ENCODE measurements at regions not wholly inside any gene's neighbourhood (a gene's known extent, or its start where the extent isn't known, plus 50 kb on each side); places are given as distances from the start of the nearest gene placed in this dataset.

- H3K36me3 ChIP-seq (ENCODE audit: control insufficient read depth, insufficient read depth, low read length): no peaks in the 10 kb centered on the region
- no peaks in the 10 kb centered on the region for H3K27me3 ChIP-seq (ENCODE audit: control insufficient read depth, insufficient read depth, low read length)
- no peak overlapping the region for H3K4me3 ChIP-seq (ENCODE audit: low read depth, low read length)
- H3K27ac ChIP-seq (ENCODE audit: low read depth, low read length): no peak overlapping the region
- no peaks in the 10 kb centered on the region for H3K9me3 ChIP-seq (ENCODE audit: control insufficient read depth, insufficient read depth, low read length)
- peaks cover 24% of the 10 kb centered on the region; the same call in 1 of the 2 replicates for H3K4me1 ChIP-seq (ENCODE audit: control insufficient read depth, insufficient read depth, low read length)
- no peak overlapping the region for H3K9ac ChIP-seq (ENCODE audit: low read depth, low read length)
Observed at GRCh38 chr9:13717322-13718054, 438.0 kb upstream of the MPDZ start.

DNA sequence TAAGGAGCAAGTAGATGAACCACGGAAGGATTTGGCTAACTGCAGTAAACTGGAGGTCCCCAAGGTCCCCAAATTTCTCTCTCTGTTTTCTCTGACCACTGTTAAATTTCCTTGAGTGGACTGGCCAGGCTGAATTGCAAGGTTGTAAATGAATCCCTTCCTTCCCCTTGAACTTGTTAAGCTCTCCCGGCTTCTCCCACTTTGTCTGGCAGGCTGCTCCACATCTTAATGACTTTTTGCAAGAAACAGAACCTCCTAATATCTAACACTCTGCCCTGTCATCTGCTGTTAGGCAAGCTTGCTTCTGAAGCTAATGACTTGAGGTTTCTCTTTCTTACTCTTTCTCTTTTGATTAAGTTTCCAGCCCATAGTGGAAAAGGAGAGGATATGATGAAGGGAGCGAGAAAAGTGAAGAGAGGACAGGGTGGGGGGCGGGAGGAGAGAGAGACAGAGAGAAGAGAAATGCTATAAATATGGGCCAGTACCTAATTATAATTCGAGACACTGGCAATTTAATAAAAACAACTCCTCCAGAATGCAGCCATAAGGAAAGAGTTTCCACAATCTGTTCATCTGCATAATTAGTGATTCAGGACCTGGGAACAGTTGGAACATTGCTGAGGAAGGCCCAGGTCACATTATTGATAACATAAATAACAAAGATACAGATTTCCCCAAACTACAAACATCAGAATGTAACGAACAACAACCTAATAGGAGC lies 437.3 kb upstream of the MPDZ start:
- no peak overlapping the region for H3K27ac ChIP-seq (ENCODE audit: low read depth, low read length)
- no peak overlapping the region for H3K4me3 ChIP-seq (ENCODE audit: low read depth, low read length)
- H3K27me3 ChIP-seq (ENCODE audit: control insufficient read depth, insufficient read depth, low read length): no peaks in the 10 kb centered on the region
- no peaks in the 10 kb centered on the region for H3K9me3 ChIP-seq (ENCODE audit: control insufficient read depth, insufficient read depth, low read length)
- no peak overlapping the region for H3K9ac ChIP-seq (ENCODE audit: low read depth, low read length)
- peaks cover 24% of the 10 kb centered on the region; the same call in 1 of the 2 replicates for H3K4me1 ChIP-seq (ENCODE audit: control insufficient read depth, insufficient read depth, low read length)
- H3K36me3 ChIP-seq (ENCODE audit: control insufficient read depth, insufficient read depth, low read length): no peaks in the 10 kb centered on the region

GRCh38 chr9:13716090-13716489 lies 436.6 kb upstream of the MPDZ start:
- H3K27me3 ChIP-seq (ENCODE audit: control insufficient read depth, insufficient read depth, low read length): no peaks in the 10 kb centered on the region
- H3K4me1 ChIP-seq (ENCODE audit: control insufficient read depth, insufficient read depth, low read length): peaks cover 24% of the 10 kb centered on the region; the same call in 1 of the 2 replicates
- no peaks in the 10 kb centered on the region for H3K36me3 ChIP-seq (ENCODE audit: control insufficient read depth, insufficient read depth, low read length)
- H3K9ac ChIP-seq (ENCODE audit: low read depth, low read length): no peak overlapping the region
- no peak overlapping the region for H3K27ac ChIP-seq (ENCODE audit: low read depth, low read length)
- no peaks in the 10 kb centered on the region for H3K9me3 ChIP-seq (ENCODE audit: control insufficient read depth, insufficient read depth, low read length)
- no peak overlapping the region for H3K4me3 ChIP-seq (ENCODE audit: low read depth, low read length)

DNA sequence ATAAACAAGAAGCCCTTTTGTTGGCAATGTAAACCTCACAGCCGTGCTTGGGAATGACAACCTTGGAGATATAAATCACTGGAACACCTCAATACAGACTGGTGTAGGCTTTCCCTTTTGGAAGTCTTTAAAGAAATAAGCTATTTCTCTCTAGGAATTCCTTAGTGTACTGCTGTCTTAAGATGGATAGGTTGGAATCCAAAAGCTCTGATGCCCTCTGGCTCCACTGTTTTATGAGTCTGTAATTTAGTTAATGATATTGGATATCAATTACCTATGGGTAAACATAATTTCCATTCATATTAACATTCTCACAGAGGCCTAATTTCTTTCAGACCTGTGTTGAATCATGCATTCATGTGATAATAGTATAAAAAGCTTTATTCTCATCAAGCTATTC lies 435.9 kb upstream of the MPDZ start:
- Histone ChIP-seq H3K27me3 (ENCODE audit: control insufficient read depth, insufficient read depth, low read length) (no peaks in the 10 kb centered on the region), H3K4me3 (ENCODE audit: low read depth, low read length) (no peak overlapping the region), H3K9me3 (ENCODE audit: control insufficient read depth, insufficient read depth, low read length) (no peaks in the 10 kb centered on the region), H3K27ac (ENCODE audit: low read depth, low read length) (no peak overlapping the region), H3K9ac (ENCODE audit: low read depth, low read length) (no peak overlapping the region), H3K4me1 (ENCODE audit: control insufficient read depth, insufficient read depth, low read length) (peaks cover 24% of the 10 kb centered on the region; the same call in 1 of the 2 replicates), H3K36me3 (ENCODE audit: control insufficient read depth, insufficient read depth, low read length) (no peaks in the 10 kb centered on the region)

DNA sequence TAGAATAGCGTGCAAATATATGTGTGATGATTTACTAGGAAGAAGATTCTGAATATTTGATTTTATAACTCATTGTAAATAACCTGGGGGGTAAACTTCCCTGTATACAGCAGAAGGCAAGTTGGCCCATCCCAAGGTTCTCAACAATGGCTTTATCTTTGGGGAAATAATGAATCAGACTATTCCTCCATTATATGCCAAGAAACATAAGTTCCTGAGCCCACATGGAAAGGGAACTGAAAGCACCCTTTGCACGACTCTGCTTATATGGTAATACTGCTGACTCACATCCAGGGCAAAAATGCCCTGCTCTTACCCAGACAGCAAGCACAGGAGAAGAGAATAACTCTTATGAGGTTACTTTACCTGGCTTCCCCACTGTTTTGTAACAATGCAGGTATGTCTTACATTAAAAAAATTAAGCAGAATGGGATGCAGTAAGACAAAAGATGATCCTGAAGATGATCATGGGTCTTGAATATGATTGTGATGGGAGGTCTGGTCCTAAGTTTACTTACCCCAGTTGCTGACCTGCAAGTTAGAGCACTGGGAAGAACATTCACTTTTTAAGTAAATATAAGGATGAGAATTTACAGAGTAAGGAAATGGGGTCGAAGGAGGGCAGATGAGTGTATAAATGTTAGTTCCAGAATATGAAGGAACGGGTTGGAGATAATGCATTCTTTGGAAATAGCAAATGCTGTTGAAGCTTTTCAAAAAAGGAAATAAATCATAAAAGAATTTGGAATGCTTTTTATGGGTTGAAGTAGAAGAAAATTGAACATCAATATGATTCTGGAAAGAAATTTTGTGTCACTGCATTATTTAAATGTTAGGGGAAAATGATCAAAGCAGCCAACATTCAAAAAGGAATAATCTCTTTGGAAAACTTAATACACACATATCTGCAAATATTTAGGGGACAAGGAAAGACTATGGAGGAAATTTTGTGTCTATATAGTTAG lies 428.4 kb upstream of the MPDZ start:
- Histone ChIP-seq H3K9ac (ENCODE audit: low read depth, low read length) (no peak overlapping the region), H3K36me3 (ENCODE audit: control insufficient read depth, insufficient read depth, low read length) (no peaks in the 10 kb centered on the region), H3K27me3 (ENCODE audit: control insufficient read depth, insufficient read depth, low read length) (no peaks in the 10 kb centered on the region), H3K27ac (ENCODE audit: low read depth, low read length) (no peak overlapping the region), H3K4me3 (ENCODE audit: low read depth, low read length) (no peak overlapping the region), H3K9me3 (ENCODE audit: control insufficient read depth, insufficient read depth, low read length) (no peaks in the 10 kb centered on the region), H3K4me1 (ENCODE audit: control insufficient read depth, insufficient read depth, low read length) (no peaks in the 10 kb centered on the region)

DNA sequence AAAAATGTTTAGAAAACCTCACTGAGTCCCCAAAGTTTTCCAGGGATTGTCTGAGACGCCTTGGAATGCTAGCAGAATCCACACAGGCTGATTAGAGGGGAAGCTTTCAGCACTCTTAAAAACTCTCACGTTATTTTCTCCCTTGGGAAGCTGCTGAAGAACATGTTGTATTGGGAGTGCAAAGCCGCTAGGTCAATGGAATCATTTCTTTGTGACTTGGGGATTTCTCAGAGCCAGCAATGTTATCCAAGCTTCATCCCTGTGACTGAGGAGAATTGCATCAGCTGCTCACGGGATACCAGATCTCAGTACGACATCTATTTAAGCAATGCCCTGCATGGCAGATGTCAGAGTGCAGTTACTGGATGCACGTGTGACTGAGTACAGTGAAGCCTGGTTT lies 426.4 kb upstream of the MPDZ start:
- H3K9ac ChIP-seq (ENCODE audit: low read depth, low read length): no peak overlapping the region
- no peaks in the 10 kb centered on the region for H3K36me3 ChIP-seq (ENCODE audit: control insufficient read depth, insufficient read depth, low read length)
- no peaks in the 10 kb centered on the region for H3K27me3 ChIP-seq (ENCODE audit: control insufficient read depth, insufficient read depth, low read length)
- no peaks in the 10 kb centered on the region for H3K4me1 ChIP-seq (ENCODE audit: control insufficient read depth, insufficient read depth, low read length)
- H3K27ac ChIP-seq (ENCODE audit: low read depth, low read length): no peak overlapping the region
- no peaks in the 10 kb centered on the region for H3K9me3 ChIP-seq (ENCODE audit: control insufficient read depth, insufficient read depth, low read length)
- H3K4me3 ChIP-seq (ENCODE audit: low read depth, low read length): no peak overlapping the region

GRCh38 chr9:13705373-13705772 lies 425.9 kb upstream of the MPDZ start:
- no peaks in the 10 kb centered on the region for H3K9me3 ChIP-seq (ENCODE audit: control insufficient read depth, insufficient read depth, low read length)
- H3K4me1 ChIP-seq (ENCODE audit: control insufficient read depth, insufficient read depth, low read length): no peaks in the 10 kb centered on the region
- no peak overlapping the region for H3K4me3 ChIP-seq (ENCODE audit: low read depth, low read length)
- no peak overlapping the region for H3K9ac ChIP-seq (ENCODE audit: low read depth, low read length)
- H3K27ac ChIP-seq (ENCODE audit: low read depth, low read length): no peak overlapping the region
- H3K36me3 ChIP-seq (ENCODE audit: control insufficient read depth, insufficient read depth, low read length): no peaks in the 10 kb centered on the region
- no peaks in the 10 kb centered on the region for H3K27me3 ChIP-seq (ENCODE audit: control insufficient read depth, insufficient read depth, low read length)

- Histone ChIP-seq H3K9me3 (ENCODE audit: control insufficient read depth, insufficient read depth, low read length) (peaks cover 3% of the 10 kb centered on the region; the same call in 1 of the 2 replicates), H3K4me1 (ENCODE audit: control insufficient read depth, insufficient read depth, low read length) (peaks cover 11% of the 10 kb centered on the region), H3K27ac (ENCODE audit: low read depth, low read length) (no peak overlapping the region), H3K27me3 (ENCODE audit: control insufficient read depth, insufficient read depth, low read length) (no peaks in the 10 kb centered on the region), H3K4me3 (ENCODE audit: low read depth, low read length) (no peak overlapping the region), H3K36me3 (ENCODE audit: control insufficient read depth, insufficient read depth, low read length) (no peaks in the 10 kb centered on the region), H3K9ac (ENCODE audit: low read depth, low read length) (no peak overlapping the region)
Observed at GRCh38 chr9:13690595-13690994, 411.1 kb upstream of the MPDZ start.

GRCh38 chr9:13689925-13690324 lies 410.4 kb upstream of the MPDZ start:
- H3K4me1 ChIP-seq (ENCODE audit: control insufficient read depth, insufficient read depth, low read length): peaks cover 11% of the 10 kb centered on the region
- H3K36me3 ChIP-seq (ENCODE audit: control insufficient read depth, insufficient read depth, low read length): no peaks in the 10 kb centered on the region
- no peak overlapping the region for H3K27ac ChIP-seq (ENCODE audit: low read depth, low read length)
- H3K9ac ChIP-seq (ENCODE audit: low read depth, low read length): no peak overlapping the region
- H3K9me3 ChIP-seq (ENCODE audit: control insufficient read depth, insufficient read depth, low read length): peaks cover 3% of the 10 kb centered on the region; the same call in 1 of the 2 replicates
- no peak overlapping the region for H3K4me3 ChIP-seq (ENCODE audit: low read depth, low read length)
- no peaks in the 10 kb centered on the region for H3K27me3 ChIP-seq (ENCODE audit: control insufficient read depth, insufficient read depth, low read length)

DNA sequence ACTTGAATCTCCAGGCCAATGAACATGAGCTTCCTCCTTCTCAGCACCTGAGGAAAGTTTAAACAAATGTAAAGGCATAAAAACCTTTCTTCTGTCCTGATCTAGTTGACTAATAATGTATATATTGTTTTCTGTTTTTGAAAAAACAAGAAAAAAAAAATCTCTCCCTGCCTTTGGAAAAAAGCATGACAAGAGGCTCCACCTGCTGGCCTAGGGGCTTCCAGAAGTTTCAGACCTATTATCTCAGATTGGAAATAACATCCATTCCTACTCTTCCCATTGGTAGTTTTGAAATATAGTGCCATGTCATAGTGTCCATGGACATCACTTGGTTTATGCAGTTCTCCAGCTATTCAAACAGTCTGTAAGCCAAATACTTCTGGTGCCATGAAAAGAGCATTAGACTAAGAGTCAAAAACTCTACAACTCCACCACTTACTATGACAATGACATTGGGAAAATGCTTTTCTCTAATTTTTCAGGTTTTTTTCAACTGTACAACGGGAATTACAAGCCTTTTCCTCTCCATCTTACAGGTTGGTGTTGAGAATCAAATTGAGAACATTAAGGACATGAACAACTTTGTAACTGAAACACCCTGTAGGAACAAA lies 409.6 kb upstream of the MPDZ start:
- Histone ChIP-seq H3K4me3 (ENCODE audit: low read depth, low read length) (no peak overlapping the region), H3K36me3 (ENCODE audit: control insufficient read depth, insufficient read depth, low read length) (no peaks in the 10 kb centered on the region), H3K27me3 (ENCODE audit: control insufficient read depth, insufficient read depth, low read length) (no peaks in the 10 kb centered on the region), H3K27ac (ENCODE audit: low read depth, low read length) (peak overlapping the region; percentile 77), H3K9ac (ENCODE audit: low read depth, low read length) (no peak overlapping the region), H3K9me3 (ENCODE audit: control insufficient read depth, insufficient read depth, low read length) (peaks cover 3% of the 10 kb centered on the region; the same call in 1 of the 2 replicates), H3K4me1 (ENCODE audit: control insufficient read depth, insufficient read depth, low read length) (peaks cover 11% of the 10 kb centered on the region)

Data from HUES48 (cell line).